ENCODE measurements at regions not wholly inside any gene's neighbourhood (a gene's known extent, or its start where the extent isn't known, plus 50 kb on each side); places are given as distances from the start of the nearest gene placed in this dataset.

DNA sequence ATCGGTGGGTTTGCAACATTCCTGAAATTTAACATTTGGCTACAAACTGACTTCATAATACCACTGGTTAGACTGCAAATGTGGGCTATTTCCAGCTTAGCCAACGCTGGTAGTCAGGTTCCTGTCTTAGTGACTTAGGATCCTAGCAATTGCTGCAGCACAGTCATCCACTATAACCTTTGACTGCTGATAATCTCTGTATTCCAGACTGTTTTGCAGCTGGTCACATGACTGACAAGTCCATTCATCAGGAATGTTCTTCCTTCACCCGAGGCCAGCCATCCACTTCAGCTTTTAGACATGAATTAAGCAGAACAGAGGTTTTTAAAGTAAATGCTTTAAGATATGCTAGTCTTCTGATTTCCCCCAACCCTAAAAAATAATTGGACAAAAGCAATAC, 425.9 kb upstream of the MPDZ start:
- TF ChIP-seq, protein P1, sequence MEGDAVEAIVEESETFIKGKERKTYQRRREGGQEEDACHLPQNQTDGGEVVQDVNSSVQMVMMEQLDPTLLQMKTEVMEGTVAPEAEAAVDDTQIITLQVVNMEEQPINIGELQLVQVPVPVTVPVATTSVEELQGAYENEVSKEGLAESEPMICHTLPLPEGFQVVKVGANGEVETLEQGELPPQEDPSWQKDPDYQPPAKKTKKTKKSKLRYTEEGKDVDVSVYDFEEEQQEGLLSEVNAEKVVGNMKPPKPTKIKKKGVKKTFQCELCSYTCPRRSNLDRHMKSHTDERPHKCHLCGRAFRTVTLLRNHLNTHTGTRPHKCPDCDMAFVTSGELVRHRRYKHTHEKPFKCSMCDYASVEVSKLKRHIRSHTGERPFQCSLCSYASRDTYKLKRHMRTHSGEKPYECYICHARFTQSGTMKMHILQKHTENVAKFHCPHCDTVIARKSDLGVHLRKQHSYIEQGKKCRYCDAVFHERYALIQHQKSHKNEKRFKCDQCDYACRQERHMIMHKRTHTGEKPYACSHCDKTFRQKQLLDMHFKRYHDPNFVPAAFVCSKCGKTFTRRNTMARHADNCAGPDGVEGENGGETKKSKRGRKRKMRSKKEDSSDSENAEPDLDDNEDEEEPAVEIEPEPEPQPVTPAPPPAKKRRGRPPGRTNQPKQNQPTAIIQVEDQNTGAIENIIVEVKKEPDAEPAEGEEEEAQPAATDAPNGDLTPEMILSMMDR (IDR thresholded peaks at IDR 0.05), result no peak
- TF ChIP-seq ZFX (IDR thresholded peaks at IDR 0.05; ENCODE audit: borderline replicate concordance), result no peak
